ENCODE measurements at regions not wholly inside any gene's neighbourhood (a gene's known extent, or its start where the extent isn't known, plus 50 kb on each side); places are given as distances from the start of the nearest gene placed in this dataset.

DNA sequence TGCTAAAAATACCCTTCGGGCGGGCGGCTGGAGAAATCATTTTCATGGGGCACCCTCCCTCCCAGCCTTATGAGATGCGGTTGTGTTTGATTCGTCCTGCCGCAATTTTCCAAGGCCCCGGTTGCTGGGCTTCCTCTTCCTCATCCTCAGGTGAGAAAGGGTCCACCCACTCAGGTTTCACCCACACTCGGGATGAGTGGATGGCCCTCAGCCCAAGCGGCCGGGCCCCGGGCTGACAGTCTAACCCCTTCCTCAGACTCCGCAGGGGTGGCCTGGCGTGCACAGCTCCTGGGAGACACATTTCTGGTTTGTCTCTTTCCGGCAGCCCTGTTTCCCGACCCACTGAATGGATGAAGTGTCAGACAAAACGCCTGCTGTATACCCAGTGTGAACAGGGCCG lies 116.5 kb upstream of the LRPAP1 start:
- no peak for TF ChIP-seq GATA2 (IDR thresholded peaks at IDR 0.05; ENCODE audit: low read depth, low read length)
- no peak for TF ChIP-seq GATA3 (IDR thresholded peaks at IDR 0.05; ENCODE audit: low read depth, low read length)

Measured in SH-SY5Y (cell line).